ENCODE measurements at regions not wholly inside any gene's neighbourhood (a gene's known extent, or its start where the extent isn't known, plus 50 kb on each side); places are given as distances from the start of the nearest gene placed in this dataset.

DNA sequence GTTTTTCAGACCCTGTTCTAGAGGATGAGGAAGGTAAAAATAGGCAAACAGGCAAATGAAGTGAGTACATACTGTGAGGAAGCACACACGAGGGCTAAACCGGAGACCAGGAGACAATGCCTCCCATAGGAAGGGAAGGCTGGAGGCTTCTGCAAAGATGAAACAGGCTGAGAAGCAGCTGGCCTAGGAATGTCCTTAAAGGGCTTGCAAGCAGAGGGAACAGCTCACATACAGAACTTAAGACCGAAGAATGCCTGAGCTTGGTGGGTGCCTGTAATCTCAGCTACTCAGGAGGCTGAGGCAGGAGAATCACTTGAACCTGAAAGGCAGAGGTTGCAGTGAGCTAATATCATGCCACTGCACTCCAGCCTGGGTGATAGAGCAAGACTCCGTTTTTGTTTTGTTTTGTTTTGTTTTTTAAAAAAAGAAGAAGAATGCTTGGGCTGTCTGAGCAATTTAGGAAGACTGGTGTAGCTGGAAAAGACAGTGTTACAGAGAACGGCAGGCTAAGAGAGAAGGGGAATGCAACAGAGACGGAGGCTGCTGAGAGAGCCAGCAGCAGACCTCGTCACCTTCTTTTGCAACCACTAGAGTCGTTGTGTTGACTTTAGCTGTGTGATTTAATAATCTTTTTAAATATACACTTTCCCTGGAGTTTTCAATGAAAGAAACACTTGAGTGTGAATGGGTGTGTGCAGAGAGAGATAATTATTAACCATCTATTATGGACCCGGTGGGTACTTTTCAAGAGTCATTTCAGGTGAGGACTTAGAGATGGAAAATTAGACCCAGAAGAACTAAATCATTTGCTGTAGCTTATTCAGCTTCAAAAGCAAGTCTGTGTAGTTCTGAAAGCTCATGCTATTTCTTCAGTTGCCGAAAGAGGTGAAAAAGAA lies 232.8 kb downstream of the GALR1 start:
- H3K4me3 ChIP-seq: no peak overlapping the region
- H3K36me3 ChIP-seq: no peaks in the 10 kb centered on the region
- no peak for DNase-seq (ENCODE audit: extremely low spot score in 2 of 2)
- intact Hi-C loops (cut with DNase I): no loop called here
- TF ChIP-seq POLR2AphosphoS5 (IDR thresholded peaks at IDR 0.05; ENCODE audit: insufficient read depth in 1 of 2, low read depth in 1 of 2) (no peak), POLR2A (IDR thresholded peaks at IDR 0.05) (no peak)
- TF ChIP-seq, protein P1, sequence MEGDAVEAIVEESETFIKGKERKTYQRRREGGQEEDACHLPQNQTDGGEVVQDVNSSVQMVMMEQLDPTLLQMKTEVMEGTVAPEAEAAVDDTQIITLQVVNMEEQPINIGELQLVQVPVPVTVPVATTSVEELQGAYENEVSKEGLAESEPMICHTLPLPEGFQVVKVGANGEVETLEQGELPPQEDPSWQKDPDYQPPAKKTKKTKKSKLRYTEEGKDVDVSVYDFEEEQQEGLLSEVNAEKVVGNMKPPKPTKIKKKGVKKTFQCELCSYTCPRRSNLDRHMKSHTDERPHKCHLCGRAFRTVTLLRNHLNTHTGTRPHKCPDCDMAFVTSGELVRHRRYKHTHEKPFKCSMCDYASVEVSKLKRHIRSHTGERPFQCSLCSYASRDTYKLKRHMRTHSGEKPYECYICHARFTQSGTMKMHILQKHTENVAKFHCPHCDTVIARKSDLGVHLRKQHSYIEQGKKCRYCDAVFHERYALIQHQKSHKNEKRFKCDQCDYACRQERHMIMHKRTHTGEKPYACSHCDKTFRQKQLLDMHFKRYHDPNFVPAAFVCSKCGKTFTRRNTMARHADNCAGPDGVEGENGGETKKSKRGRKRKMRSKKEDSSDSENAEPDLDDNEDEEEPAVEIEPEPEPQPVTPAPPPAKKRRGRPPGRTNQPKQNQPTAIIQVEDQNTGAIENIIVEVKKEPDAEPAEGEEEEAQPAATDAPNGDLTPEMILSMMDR (IDR thresholded peaks at IDR 0.05): no peak
- H3K27me3 ChIP-seq: no peaks in the 10 kb centered on the region
- H3K9me3 ChIP-seq: no peaks in the 10 kb centered on the region
- no peak overlapping the region for H3K27ac ChIP-seq
- no peaks in the 10 kb centered on the region for H3K4me1 ChIP-seq

DNA sequence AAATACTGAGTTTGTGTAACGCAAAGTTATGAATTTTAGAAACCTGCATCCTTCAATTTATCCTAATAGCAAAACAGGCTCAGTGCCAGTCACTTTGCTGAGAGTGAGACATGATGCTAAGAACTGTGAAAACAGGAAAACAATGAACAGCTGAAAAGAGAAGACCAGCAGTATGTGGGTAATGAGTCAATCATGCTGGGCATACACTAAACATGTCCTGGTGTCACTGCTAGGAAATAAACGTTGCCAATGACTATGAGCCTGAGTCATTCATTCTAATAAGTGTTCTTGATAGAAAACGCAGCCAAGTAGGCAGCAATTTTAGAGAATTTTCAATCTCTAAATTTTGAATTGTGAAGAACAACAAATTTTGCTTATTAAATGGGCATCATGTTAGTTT lies 237.3 kb downstream of the GALR1 start:
- TF ChIP-seq POLR2AphosphoS5 (IDR thresholded peaks at IDR 0.05; ENCODE audit: insufficient read depth in 1 of 2, low read depth in 1 of 2) (no peak), POLR2A (IDR thresholded peaks at IDR 0.05) (no peak)
- TF ChIP-seq, protein P1 (IDR thresholded peaks at IDR 0.05): no peak
- intact Hi-C loops (cut with DNase I): no loop called here
- no peaks in the 10 kb centered on the region for H3K36me3 ChIP-seq

DNA sequence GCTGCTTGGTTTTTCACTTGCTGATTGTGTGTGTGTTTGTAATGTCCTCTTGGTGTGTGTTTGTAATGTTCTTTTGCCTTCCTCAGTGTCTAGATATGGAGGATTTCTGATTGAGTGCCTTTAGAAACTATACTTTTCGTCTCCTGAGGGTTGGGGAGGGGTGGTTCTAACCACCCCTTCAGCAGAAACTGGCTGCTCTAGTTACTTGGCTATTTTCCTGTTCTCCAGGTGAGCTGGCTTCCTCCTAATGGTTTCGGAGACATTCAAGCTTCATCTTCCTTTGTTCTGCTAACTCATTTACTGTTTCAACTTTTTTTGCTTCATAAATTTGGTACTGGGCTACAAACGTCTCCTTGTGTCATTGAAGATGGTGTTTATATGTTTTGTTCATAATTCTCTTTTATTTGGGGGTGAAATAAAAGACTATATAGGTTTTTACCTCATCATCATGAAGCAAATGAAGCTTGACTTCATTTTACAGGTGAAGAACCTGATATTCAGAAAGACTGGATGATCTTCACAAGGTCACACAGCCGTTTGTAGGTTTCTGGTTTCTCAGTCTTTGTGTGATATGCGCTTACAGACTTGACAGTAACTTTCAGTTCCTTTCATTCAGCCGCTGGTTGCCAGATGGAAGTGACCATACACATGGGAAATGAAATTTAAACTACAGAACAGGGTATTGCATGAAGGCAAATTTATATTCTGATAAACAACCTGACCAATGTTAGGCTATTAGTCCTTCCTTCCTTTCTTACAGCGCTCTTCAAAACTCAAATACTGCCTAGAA lies 238.5 kb downstream of the GALR1 start:
- no peak for TF ChIP-seq POLR2AphosphoS5 (IDR thresholded peaks at IDR 0.05; ENCODE audit: insufficient read depth in 1 of 2, low read depth in 1 of 2)
- TF ChIP-seq, protein P1 (IDR thresholded peaks at IDR 0.05): no peak
- no peak for TF ChIP-seq POLR2A (IDR thresholded peaks at IDR 0.05)
- no peaks in the 10 kb centered on the region for H3K36me3 ChIP-seq
- intact Hi-C loops (cut with DNase I): no loop called here
- H3K9me3 ChIP-seq: no peaks in the 10 kb centered on the region
- no peak overlapping the region for H3K27ac ChIP-seq
- H3K4me1 ChIP-seq: no peaks in the 10 kb centered on the region
- no peaks in the 10 kb centered on the region for H3K27me3 ChIP-seq
- no peak for DNase-seq (ENCODE audit: extremely low spot score in 2 of 2)
- no peak overlapping the region for H3K4me3 ChIP-seq

More for the DNA sequence above, 237.3 kb downstream of the GALR1 start:
- Histone ChIP-seq H3K4me1 (no peaks in the 10 kb centered on the region), H3K27ac (no peak overlapping the region), H3K27me3 (no peaks in the 10 kb centered on the region), H3K9me3 (no peaks in the 10 kb centered on the region), H3K4me3 (no peak overlapping the region)
- DNase-seq (ENCODE audit: extremely low spot score in 2 of 2): no peak

DNA sequence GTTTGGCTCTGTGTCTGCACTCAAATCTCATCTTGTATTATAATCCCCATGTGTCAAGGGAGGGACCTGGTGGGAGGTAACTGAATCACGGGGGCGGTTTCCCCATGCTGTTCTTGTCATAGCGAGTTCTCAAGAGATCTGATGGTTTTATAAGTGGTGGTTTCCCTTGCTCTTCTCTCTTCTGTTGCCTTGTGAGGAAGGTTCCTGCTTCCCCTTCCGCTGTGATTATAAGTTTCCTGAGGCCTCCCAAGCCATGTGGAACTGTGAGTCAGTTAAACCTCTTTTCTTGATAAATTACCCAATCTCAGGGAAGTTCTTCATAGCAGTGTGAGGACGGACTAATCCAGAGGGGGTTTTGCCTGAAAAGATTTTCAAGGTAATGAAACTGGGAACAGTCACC lies 245.4 kb downstream of the GALR1 start:
- intact Hi-C loops (cut with DNase I): no loop called here
- TF ChIP-seq POLR2AphosphoS5 (IDR thresholded peaks at IDR 0.05; ENCODE audit: insufficient read depth in 1 of 2, low read depth in 1 of 2): no peak
- TF ChIP-seq, protein P1 (IDR thresholded peaks at IDR 0.05): no peak
- no peaks in the 10 kb centered on the region for H3K36me3 ChIP-seq
- H3K27ac ChIP-seq: no peak overlapping the region
- no peak for DNase-seq (ENCODE audit: extremely low spot score in 2 of 2)
- H3K4me1 ChIP-seq: no peaks in the 10 kb centered on the region
- no peak overlapping the region for H3K4me3 ChIP-seq
- H3K9me3 ChIP-seq: no peaks in the 10 kb centered on the region
- no peaks in the 10 kb centered on the region for H3K27me3 ChIP-seq

Measured in vagina (tissue), 2 donors.